ENCODE measurements at regions not wholly inside any gene's neighbourhood (a gene's known extent, or its start where the extent isn't known, plus 50 kb on each side); places are given as distances from the start of the nearest gene placed in this dataset.

- no peak for DNase-seq (ENCODE audit: low read depth, low spot score)
- TF ChIP-seq, protein P1, sequence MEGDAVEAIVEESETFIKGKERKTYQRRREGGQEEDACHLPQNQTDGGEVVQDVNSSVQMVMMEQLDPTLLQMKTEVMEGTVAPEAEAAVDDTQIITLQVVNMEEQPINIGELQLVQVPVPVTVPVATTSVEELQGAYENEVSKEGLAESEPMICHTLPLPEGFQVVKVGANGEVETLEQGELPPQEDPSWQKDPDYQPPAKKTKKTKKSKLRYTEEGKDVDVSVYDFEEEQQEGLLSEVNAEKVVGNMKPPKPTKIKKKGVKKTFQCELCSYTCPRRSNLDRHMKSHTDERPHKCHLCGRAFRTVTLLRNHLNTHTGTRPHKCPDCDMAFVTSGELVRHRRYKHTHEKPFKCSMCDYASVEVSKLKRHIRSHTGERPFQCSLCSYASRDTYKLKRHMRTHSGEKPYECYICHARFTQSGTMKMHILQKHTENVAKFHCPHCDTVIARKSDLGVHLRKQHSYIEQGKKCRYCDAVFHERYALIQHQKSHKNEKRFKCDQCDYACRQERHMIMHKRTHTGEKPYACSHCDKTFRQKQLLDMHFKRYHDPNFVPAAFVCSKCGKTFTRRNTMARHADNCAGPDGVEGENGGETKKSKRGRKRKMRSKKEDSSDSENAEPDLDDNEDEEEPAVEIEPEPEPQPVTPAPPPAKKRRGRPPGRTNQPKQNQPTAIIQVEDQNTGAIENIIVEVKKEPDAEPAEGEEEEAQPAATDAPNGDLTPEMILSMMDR (IDR thresholded peaks at IDR 0.05; ENCODE audit: low read depth, low read length): no peak
- in situ Hi-C loops (cut with HindIII; ENCODE audit: low sequenced_read_pairs): no loop called here
Observed at GRCh38 chr10:33688506-33688905, 354.0 kb upstream of the NRP1 start.

DNA sequence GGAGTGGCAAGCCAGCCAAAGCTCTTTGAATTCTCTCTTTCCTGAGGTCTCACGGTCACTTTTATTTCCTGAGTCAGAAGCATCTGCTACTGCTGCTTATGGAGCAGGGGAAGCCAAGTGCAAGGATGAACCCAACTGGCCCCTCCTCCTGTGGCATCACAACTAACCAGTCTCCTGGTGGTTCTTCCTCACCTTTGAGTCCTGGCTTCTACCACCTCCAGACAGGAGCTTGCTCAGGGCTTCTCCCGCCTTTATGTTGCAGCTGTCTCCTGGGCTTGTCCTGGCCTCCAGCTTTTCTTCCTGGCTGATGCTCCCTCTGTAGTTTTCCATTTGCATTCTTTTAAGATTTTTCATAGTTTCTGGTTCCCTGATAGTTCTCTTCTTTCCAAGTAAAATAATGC, 349.7 kb upstream of the NRP1 start:
- in situ Hi-C loops (cut with HindIII; ENCODE audit: low sequenced_read_pairs): no loop called here
- no peak overlapping the region for H3K4me3 ChIP-seq (ENCODE audit: low read depth, low read length)
- no peak for DNase-seq (ENCODE audit: low read depth, low spot score)
- TF ChIP-seq, protein P1 (IDR thresholded peaks at IDR 0.05; ENCODE audit: low read depth, low read length): no peak

More at GRCh38 chr10:33688506-33688905, 354.0 kb upstream of the NRP1 start:
- H3K4me3 ChIP-seq (ENCODE audit: low read depth, low read length): no peak overlapping the region

GRCh38 chr10:33681595-33681994, 347.1 kb upstream of the NRP1 start:
- no peak overlapping the region for H3K4me3 ChIP-seq (ENCODE audit: low read depth, low read length)
- in situ Hi-C loops (cut with HindIII; ENCODE audit: low sequenced_read_pairs): no loop called here
- no peak for DNase-seq (ENCODE audit: low read depth, low spot score)
- TF ChIP-seq, protein P1 (IDR thresholded peaks at IDR 0.05; ENCODE audit: low read depth, low read length): no peak

- TF ChIP-seq, protein P1 (IDR thresholded peaks at IDR 0.05; ENCODE audit: low read depth, low read length): no peak
- no peak for DNase-seq (ENCODE audit: low read depth, low spot score)
- in situ Hi-C loops (cut with HindIII; ENCODE audit: low sequenced_read_pairs): no loop called here
- no peak overlapping the region for H3K4me3 ChIP-seq (ENCODE audit: low read depth, low read length)
Observed at GRCh38 chr10:33680036-33680435, 345.6 kb upstream of the NRP1 start.

DNA sequence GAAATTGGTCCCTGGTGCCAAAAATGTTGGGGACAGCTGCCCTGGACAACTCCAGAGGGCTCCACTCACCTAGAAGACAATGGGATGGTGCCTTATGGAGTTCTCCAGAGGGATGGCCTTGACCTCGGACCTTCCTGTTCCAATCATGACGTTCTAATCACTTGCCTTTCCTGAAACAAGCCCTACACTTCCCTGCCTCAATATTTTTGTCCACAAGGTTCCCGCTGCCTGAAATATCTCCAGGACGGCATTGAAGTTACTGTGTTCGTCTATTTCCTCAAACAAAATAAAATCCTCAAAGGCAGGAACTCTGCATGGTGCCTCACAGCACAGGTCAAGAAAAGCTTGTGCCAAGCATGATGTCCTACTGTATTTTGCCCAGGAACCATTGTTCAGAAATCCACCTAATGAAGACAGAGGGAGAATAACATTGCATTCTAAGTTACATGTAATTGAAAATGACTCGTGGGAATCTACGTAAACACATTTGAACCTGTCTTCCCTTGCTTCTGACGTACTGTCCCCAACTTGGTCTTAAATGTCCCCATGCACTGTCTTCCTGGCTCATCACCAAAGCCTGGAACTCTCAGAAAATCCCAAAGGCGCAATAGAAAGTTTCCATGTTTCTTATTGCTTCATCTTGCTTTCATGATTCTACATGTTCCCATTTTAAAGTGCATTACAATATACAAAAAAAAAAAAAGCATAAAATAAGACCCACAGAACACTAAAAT, 342.3 kb upstream of the NRP1 start:
- in situ Hi-C loops (cut with HindIII; ENCODE audit: low sequenced_read_pairs): no loop called here
- DNase-seq (ENCODE audit: low read depth, low spot score): no peak
- TF ChIP-seq, protein P1 (IDR thresholded peaks at IDR 0.05; ENCODE audit: low read depth, low read length): no peak
- no peak overlapping the region for H3K4me3 ChIP-seq (ENCODE audit: low read depth, low read length)

DNA sequence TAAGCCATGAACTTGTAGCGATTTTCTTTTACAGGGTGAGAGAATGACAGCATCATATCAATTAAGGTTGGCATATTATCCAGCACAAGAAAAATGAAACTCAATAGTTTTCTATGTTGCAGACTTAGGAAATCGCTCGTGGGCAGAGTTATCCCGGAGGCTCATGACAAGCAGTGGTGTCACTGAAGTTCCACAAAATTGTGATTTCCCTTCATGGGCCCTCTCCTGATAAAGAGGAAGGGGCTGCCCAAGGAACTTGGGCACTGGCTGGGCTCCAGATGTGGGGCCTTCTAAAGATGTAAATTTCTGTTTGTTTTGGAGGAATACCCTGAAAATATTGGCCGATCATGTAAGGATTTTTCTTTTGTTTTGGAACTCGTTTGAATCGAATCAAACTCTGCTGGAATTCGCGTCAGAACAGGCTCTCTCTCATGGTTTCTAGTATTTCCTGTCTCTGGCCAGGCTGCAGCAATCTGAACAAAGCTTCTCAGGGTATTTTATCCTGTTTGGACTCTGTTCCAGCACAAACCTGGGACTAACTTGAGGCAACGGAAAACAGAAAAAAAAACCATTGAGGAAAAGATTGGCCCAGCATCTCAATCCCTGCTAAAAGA, 340.6 kb upstream of the NRP1 start:
- TF ChIP-seq, protein P1 (IDR thresholded peaks at IDR 0.05; ENCODE audit: low read depth, low read length): no peak
- DNase-seq (ENCODE audit: low read depth, low spot score): peak; percentile 14
- in situ Hi-C loops (cut with HindIII; ENCODE audit: low sequenced_read_pairs): no loop called here
- H3K4me3 ChIP-seq (ENCODE audit: low read depth, low read length): no peak overlapping the region

Data from astrocyte of the spinal cord (primary cell).